Mesothelial cell of epicardium (in vitro differentiated cells): ENCODE measurements at regions not wholly inside any gene's neighbourhood (a gene's known extent, or its start where the extent isn't known, plus 50 kb on each side); places are given as distances from the start of the nearest gene placed in this dataset.
A peak's percentile ranks its signal among the peaks of the same experiment; 100 is the strongest.

Experiments
- DNase-seq, 2 experiments: peaks; one replicate each; pipeline ENCODE4 v3.0.0; 2021; ENCODE audit warnings: low spot score in 2 of 2; ENCODE audit not compliant: unreplicated experiment in 2 of 2
- H3K27ac Mint-ChIP-seq: 2 replicates; pipeline ENCODE4 v1.8.0; 2021; ENCODE audit warnings: mixed read lengths
- H3K27me3 Mint-ChIP-seq: 2 replicates; pipeline ENCODE4 v1.8.0; 2021; ENCODE audit warnings: low read depth, mixed read lengths
- H3K36me3 Mint-ChIP-seq: 2 replicates; pipeline ENCODE4 v1.8.0; 2021; ENCODE audit warnings: mixed read lengths
- H3K4me1 Mint-ChIP-seq: 2 replicates; pipeline ENCODE4 v1.8.0; 2021; ENCODE audit warnings: mixed read lengths
- H3K4me3 Mint-ChIP-seq: 2 replicates; pipeline ENCODE4 v1.8.0; 2021; ENCODE audit warnings: mild to moderate bottlenecking, moderate library complexity, mixed read lengths
- H3K9me3 Mint-ChIP-seq: 2 replicates; pipeline ENCODE4 v1.8.0; 2021; ENCODE audit warnings: mixed read lengths
- CTCF ChIP-seq: fragments of 200-600 bp; sonication (generic); IDR thresholded peaks from one replicate; pipeline ENCODE4 v1.5.0; 2021; ENCODE audit warnings: antibody characterized with exemption; ENCODE audit not compliant: unreplicated experiment

GRCh38 chr4:24471486-24472160, 112.7 kb downstream of the DHX15 start:
- H3K9me3 Mint-ChIP-seq = no peaks in the 10 kb centered on the region
- DNase-seq = peak in 1 of 2 experiments; percentile 43
- peaks cover 23% of the 10 kb centered on the region for H3K4me1 Mint-ChIP-seq
- H3K4me3 Mint-ChIP-seq = peak overlapping the region; percentile 86
- H3K27ac Mint-ChIP-seq = peak overlapping the region; percentile 21
- H3K36me3 Mint-ChIP-seq = no peaks in the 10 kb centered on the region
- no peak for TF ChIP-seq CTCF
- H3K27me3 Mint-ChIP-seq = peaks cover 81% of the 10 kb centered on the region

GRCh38 chr4:24470666-24471485, 113.5 kb downstream of the DHX15 start:
- peak overlapping the region; percentile 86 for H3K4me3 Mint-ChIP-seq
- H3K27me3 Mint-ChIP-seq = peaks cover 81% of the 10 kb centered on the region
- no peaks in the 10 kb centered on the region for H3K36me3 Mint-ChIP-seq
- H3K27ac Mint-ChIP-seq = no peak overlapping the region
- no peak for TF ChIP-seq CTCF
- DNase-seq = peak in 1 of 2 experiments; percentile 66
- H3K4me1 Mint-ChIP-seq = peaks cover 23% of the 10 kb centered on the region
- H3K9me3 Mint-ChIP-seq = no peaks in the 10 kb centered on the region

GRCh38 chr4:24468071-24468470, 116.3 kb downstream of the DHX15 start:
- Mint-ChIP-seq H3K4me1 (peaks cover 24% of the 10 kb centered on the region), H3K27me3 (peaks cover 87% of the 10 kb centered on the region), H3K27ac (no peak overlapping the region), H3K36me3 (no peaks in the 10 kb centered on the region), H3K9me3 (no peaks in the 10 kb centered on the region), H3K4me3 (no peak overlapping the region)
- TF ChIP-seq CTCF = no peak
- no peak for DNase-seq

GRCh38 chr4:24464566-24464965, 119.8 kb downstream of the DHX15 start:
- DNase-seq = no peak
- no peak for TF ChIP-seq CTCF
- Mint-ChIP-seq H3K27ac (no peak overlapping the region), H3K36me3 (no peaks in the 10 kb centered on the region), H3K27me3 (peaks cover 82% of the 10 kb centered on the region), H3K9me3 (no peaks in the 10 kb centered on the region), H3K4me3 (no peak overlapping the region), H3K4me1 (peaks cover 9% of the 10 kb centered on the region)

- peaks cover 16% of the 10 kb centered on the region for H3K9me3 Mint-ChIP-seq
- TF ChIP-seq CTCF = no peak
- peaks cover 23% of the 10 kb centered on the region for H3K27me3 Mint-ChIP-seq
- H3K4me1 Mint-ChIP-seq = no peaks in the 10 kb centered on the region
- H3K27ac Mint-ChIP-seq = no peak overlapping the region
- no peak overlapping the region for H3K4me3 Mint-ChIP-seq
- no peak for DNase-seq
- no peaks in the 10 kb centered on the region for H3K36me3 Mint-ChIP-seq
These were observed 127.9 kb downstream of the DHX15 start for GRCh38 chr4:24456431-24456830.
